B cell (primary cell): ENCODE measurements at regions not wholly inside any gene's neighbourhood (a gene's known extent, or its start where the extent isn't known, plus 50 kb on each side); places are given as distances from the start of the nearest gene placed in this dataset.

Experiments used
- ATAC-seq: fragments of 200-7000 bp; cut with Tn5 transposase; one replicate; pipeline ENCODE4 v1.10.0; 2021; ENCODE audit warnings: low read depth, mild to moderate bottlenecking, moderate number of reproducible peaks, moderate library complexity
- CTCF ChIA-PET: fragments of 350-600 bp; sonication (Branson Sonifier 250); formaldehyde crosslinking; loops from one replicate; lab custom pipeline; 2021; ENCODE audit warnings: antibody characterized with exemption, inconsistent platforms; lab: Charles Lee
- POLR2A ChIA-PET: fragments of 350-600 bp; sonication (Branson Sonifier 250); formaldehyde crosslinking; loops from one replicate; lab custom pipeline; 2021; ENCODE audit warnings: antibody characterized with exemption; lab: Charles Lee
- DNase-seq: peaks from one replicate; pipeline ENCODE4 v3.0.0; 2013
- H2AFZ ChIP-seq: 2 replicates; pipeline ENCODE4 v1.6.1; 2012; ENCODE audit warnings: mild to moderate bottlenecking, low read depth, low read length; ENCODE audit not compliant: insufficient read depth, poor library complexity, severe bottlenecking
- H3K27ac ChIP-seq, 2 donors: 1 replicate in 1 of 2; 2 replicates in 1 of 2; pipeline ENCODE4 v1.5.1; 2012 to 2013; ENCODE audit warnings: low read length in 2 of 2, mild to moderate bottlenecking in 2 of 2, moderate library complexity in 1 of 2
- H3K27me3 ChIP-seq, 4 experiments: fragments of 200-600 bp in 1 of 4; sonication (generic) in 1 of 4; replicated peaks in 1 of 4; 1 replicate in 2 of 4; 2 replicates in 2 of 4; pipeline versions ENCODE4 v1.6.1 to v1.7.0; 2013 to 2016; ENCODE audit warnings: low read length in 3 of 4, mild to moderate bottlenecking in 2 of 4, mixed read lengths in 1 of 4, moderate library complexity in 1 of 4; ENCODE audit not compliant: insufficient read depth in 4 of 4, control insufficient read depth in 3 of 4; ENCODE audit errors: control extremely low read depth in 1 of 4
- H3K36me3 ChIP-seq, 2 experiments: replicated peaks in 1 of 2; 1 replicate in 1 of 2; 2 replicates in 1 of 2; pipeline versions ENCODE4 v1.6.1 to v1.7.1; 2013; ENCODE audit warnings: low read length in 1 of 2; ENCODE audit not compliant: insufficient read depth in 2 of 2, control insufficient read depth in 1 of 2; ENCODE audit errors: control extremely low read depth in 1 of 2, extremely low read depth in 1 of 2
- H3K4me1 ChIP-seq, 2 donors: fragments of 200-600 bp in 1 of 2; sonication (generic) in 1 of 2; 1 replicate in 1 of 2; 2 replicates in 1 of 2; pipeline versions ENCODE4 v1.5.1 to v1.6.1; 2013 to 2017; ENCODE audit warnings: low read length in 2 of 2; ENCODE audit not compliant: control insufficient read depth in 2 of 2, insufficient read depth in 2 of 2
- H3K4me2 ChIP-seq: replicated peaks from 2 replicates; pipeline ENCODE3; 2012; ENCODE audit warnings: mild to moderate bottlenecking, low read depth, low read length; ENCODE audit not compliant: poor library complexity, severe bottlenecking
- H3K4me3 ChIP-seq, 5 experiments: fragments of 200-600 bp in 1 of 5; sonication (generic) in 1 of 5; 1 replicate in 3 of 5; 2 replicates in 2 of 5; pipeline versions ENCODE4 v1.5.1 to v1.7.0; 2011 to 2016; ENCODE audit warnings: low read length in 4 of 5, mild to moderate bottlenecking in 4 of 5, low read depth in 2 of 5, control low read depth in 1 of 5, moderate library complexity in 1 of 5; ENCODE audit not compliant: insufficient read depth in 1 of 5; ENCODE audit errors: control extremely low read depth in 1 of 5, extremely low read depth in 1 of 5
- H3K79me2 ChIP-seq: fragments of 200-600 bp; sonication (generic); one replicate; pipeline ENCODE4 v1.6.0; 2016; ENCODE audit warnings: low read length; ENCODE audit not compliant: control insufficient read depth, insufficient read depth
- H3K9ac ChIP-seq: fragments of 200-600 bp; sonication (generic); 2 replicates; pipeline ENCODE4 v1.6.1; 2017; ENCODE audit warnings: mild to moderate bottlenecking, low read length, moderate library complexity
- H3K9me3 ChIP-seq, 3 donors: one replicate each; pipeline versions ENCODE4 v1.6.1 to v1.7.1; 2013; ENCODE audit warnings: low read length in 2 of 3; ENCODE audit not compliant: control insufficient read depth in 2 of 3, insufficient read depth in 1 of 3; ENCODE audit errors: control extremely low read depth in 1 of 3
- H4K20me1 ChIP-seq: 2 replicates; pipeline ENCODE4 v1.6.0; 2012; ENCODE audit warnings: mild to moderate bottlenecking, low read length; ENCODE audit not compliant: insufficient read depth, control insufficient read depth, poor library complexity, severe bottlenecking
- H3K27ac Mint-ChIP-seq: one replicate; pipeline ENCODE4 v1.8.0; 2021; ENCODE audit warnings: mixed read lengths
- H3K27me3 Mint-ChIP-seq: one replicate; pipeline ENCODE4 v1.8.0; 2021; ENCODE audit warnings: mixed read lengths
- H3K4me1 Mint-ChIP-seq: one replicate; pipeline ENCODE4 v1.8.0; 2021; ENCODE audit warnings: mixed read lengths
- H3K4me3 Mint-ChIP-seq: one replicate; pipeline ENCODE4 v1.8.0; 2021; ENCODE audit warnings: mixed read lengths
- H3K9me3 Mint-ChIP-seq: one replicate; pipeline ENCODE4 v1.8.0; 2022; ENCODE audit warnings: mixed read lengths; ENCODE audit not compliant: insufficient read depth
- EZH2 ChIP-seq: IDR thresholded peaks from 2 replicates; pipeline ENCODE4 v1.6.1; 2012; ENCODE audit warnings: borderline replicate concordance, low read depth, mild to moderate bottlenecking, moderate library complexity, low read length; ENCODE audit not compliant: insufficient read depth, poor library complexity, severe bottlenecking
- WGBS: methylation state at CpG from one replicate; pipeline ENCODE4 v1.1.5; 2013; ENCODE audit warnings: missing lambda C conversion rate; ENCODE audit not compliant: insufficient coverage; 5-methylcytosine and 5-hydroxymethylcytosine counted together
- intact Hi-C: fragments of 100-400 bp; cut with micrococcal nuclease; formaldehyde crosslinking; loops from one replicate; pipeline ENCODE4 v1.10.0; 2022
- TF ChIP-seq, protein P1 (sequence below): fragments of 200-600 bp; IDR thresholded peaks from one replicate; pipeline ENCODE4 v1.8.0; 2022; ENCODE audit warnings: antibody characterized with exemption, mild to moderate bottlenecking

DNA sequence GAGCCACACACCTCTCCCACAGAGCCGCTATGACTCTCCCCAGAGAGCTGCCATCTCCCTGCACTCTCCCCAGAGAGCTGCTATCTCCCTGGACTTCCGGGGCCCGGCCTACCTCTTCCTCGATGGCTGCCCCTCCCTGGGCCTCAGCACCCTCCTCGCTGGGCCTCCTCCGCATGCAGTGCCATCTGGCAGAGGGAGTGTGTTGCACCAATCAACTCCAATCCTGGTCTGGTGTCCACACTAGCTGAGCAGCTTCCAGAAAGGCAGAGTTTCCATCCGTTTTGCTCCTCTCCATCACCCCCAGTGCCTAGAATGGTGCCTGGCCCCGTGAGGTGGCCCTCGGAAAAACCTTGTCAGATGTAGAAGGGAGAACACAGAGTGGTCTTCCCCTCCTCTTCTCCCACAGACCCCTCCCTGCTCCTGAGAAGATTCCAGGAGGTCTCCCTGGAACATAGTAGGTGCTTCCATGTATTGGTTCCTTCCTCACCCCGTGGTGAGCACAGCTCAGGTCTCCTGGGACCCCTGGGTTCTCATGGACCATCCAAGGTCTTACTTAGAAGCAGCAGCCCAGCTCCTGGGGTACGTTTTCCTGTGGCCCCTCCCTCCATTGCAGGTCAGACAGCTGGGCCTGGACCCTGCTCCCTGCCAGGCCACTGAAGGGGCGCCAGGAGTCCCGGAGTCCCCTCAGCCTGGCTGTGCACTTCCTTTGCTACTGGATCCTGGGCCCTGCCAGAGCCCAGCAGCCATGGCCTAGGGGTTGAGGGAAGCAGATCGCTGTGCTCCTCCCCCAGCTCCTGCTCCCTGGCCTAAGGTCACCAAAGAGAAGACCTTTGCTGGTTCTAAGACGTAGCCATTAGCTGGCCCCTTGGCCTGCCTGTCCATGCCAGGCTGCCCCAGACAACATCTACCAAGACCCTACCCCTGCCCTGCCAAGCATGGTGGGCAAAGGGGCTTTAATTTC is 233.8 kb upstream of the GSE1 start:
- Mint-ChIP-seq H3K27ac (no peak overlapping the region), H3K4me3 (no peak overlapping the region), H3K9me3 (no peaks in the 10 kb centered on the region), H3K27me3 (peaks cover 25% of the 10 kb centered on the region), H3K4me1 (no peaks in the 10 kb centered on the region)
- H3K4me1 ChIP-seq: no peaks in the 10 kb centered on the region
- H3K36me3 ChIP-seq: no peaks in the 10 kb centered on the region
- H3K4me2 ChIP-seq: no peak overlapping the region
- H2AFZ ChIP-seq: no peak overlapping the region
- ChIA-PET CTCF (interaction anchor here (1.0 to 1.5 kb wide), 2 partner anchors 10 to 12 kb away, joined by 3 to 4 read pairs; no protein-coding TSS in a partner anchor), POLR2A (no interaction called here)
- no peaks in the 10 kb centered on the region for H4K20me1 ChIP-seq
- no peak for TF ChIP-seq EZH2
- TF ChIP-seq, protein P1, sequence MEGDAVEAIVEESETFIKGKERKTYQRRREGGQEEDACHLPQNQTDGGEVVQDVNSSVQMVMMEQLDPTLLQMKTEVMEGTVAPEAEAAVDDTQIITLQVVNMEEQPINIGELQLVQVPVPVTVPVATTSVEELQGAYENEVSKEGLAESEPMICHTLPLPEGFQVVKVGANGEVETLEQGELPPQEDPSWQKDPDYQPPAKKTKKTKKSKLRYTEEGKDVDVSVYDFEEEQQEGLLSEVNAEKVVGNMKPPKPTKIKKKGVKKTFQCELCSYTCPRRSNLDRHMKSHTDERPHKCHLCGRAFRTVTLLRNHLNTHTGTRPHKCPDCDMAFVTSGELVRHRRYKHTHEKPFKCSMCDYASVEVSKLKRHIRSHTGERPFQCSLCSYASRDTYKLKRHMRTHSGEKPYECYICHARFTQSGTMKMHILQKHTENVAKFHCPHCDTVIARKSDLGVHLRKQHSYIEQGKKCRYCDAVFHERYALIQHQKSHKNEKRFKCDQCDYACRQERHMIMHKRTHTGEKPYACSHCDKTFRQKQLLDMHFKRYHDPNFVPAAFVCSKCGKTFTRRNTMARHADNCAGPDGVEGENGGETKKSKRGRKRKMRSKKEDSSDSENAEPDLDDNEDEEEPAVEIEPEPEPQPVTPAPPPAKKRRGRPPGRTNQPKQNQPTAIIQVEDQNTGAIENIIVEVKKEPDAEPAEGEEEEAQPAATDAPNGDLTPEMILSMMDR: no peak
- H3K9ac ChIP-seq: no peak overlapping the region
- H3K27ac ChIP-seq: no peak overlapping the region
- peaks cover 0 to 22% (median 3%) of the 10 kb centered on the region in 4 experiments for H3K27me3 ChIP-seq
- no peak for DNase-seq
- no peak for ATAC-seq
- WGBS: 85% methylated on average over 15 of the region's 15 CpGs
- intact Hi-C loops: no loop called here
- no peak overlapping the region for H3K4me3 ChIP-seq
- H3K9me3 ChIP-seq: no peaks in the 10 kb centered on the region
- H3K79me2 ChIP-seq: no peaks in the 10 kb centered on the region

GRCh38 chr16:85380002-85380395 is 233.1 kb upstream of the GSE1 start:
- Histone ChIP-seq H2AFZ (no peak overlapping the region), H3K27me3 (peaks cover 0 to 22% (median 3%) of the 10 kb centered on the region in 4 experiments), H3K79me2 (no peaks in the 10 kb centered on the region), H3K4me3 (no peak overlapping the region), H3K36me3 (no peaks in the 10 kb centered on the region), H3K9me3 (no peaks in the 10 kb centered on the region), H3K4me2 (no peak overlapping the region), H3K27ac (no peak overlapping the region), H3K4me1 (no peaks in the 10 kb centered on the region), H4K20me1 (no peaks in the 10 kb centered on the region), H3K9ac (no peak overlapping the region)
- CTCF ChIA-PET: interaction anchor here (1.0 kb wide), 1 partner anchor 11 kb away, joined by 4 read pairs; no protein-coding TSS in a partner anchor
- POLR2A ChIA-PET: no interaction called here
- no peak for TF ChIP-seq EZH2
- TF ChIP-seq, protein P1: no peak
- WGBS: 8% methylated on average over 1 of the region's 2 CpGs
- Mint-ChIP-seq H3K4me3 (no peak overlapping the region), H3K9me3 (no peaks in the 10 kb centered on the region), H3K4me1 (no peaks in the 10 kb centered on the region), H3K27ac (no peak overlapping the region), H3K27me3 (peaks cover 24% of the 10 kb centered on the region)
- intact Hi-C loops: no loop called here
- DNase-seq (no peak), ATAC-seq (no peak)
